Panc1 (cell line): ENCODE measurements at regions not wholly inside any gene's neighbourhood (a gene's known extent, or its start where the extent isn't known, plus 50 kb on each side); places are given as distances from the start of the nearest gene placed in this dataset.

ENCODE experiments used
- ATAC-seq: fragments of 200-7000 bp; cut with Tn5 transposase; 2 replicates; pipeline ENCODE4 v1.9.1; 2020; ENCODE audit warnings: mild to moderate bottlenecking, moderate library complexity
- BruUV-seq: library from RNA; stranded (reverse); fragments of 400-500 nt; replicated peaks from 2 replicates; lab custom pipeline; 2021; lab: Mats Ljungman, UMichigan
- CTCF ChIA-PET: fragments of 300-600 bp; sonication (Branson Sonifier 250); formaldehyde crosslinking; loops from one replicate; lab custom pipeline; 2022; ENCODE audit warnings: antibody characterized with exemption; lab: Charles Lee
- POLR2A ChIA-PET: fragments of 300-600 bp; sonication (Branson Sonifier 250); formaldehyde crosslinking; loops from one replicate; lab custom pipeline; 2022; ENCODE audit warnings: antibody characterized with exemption; lab: Charles Lee
- DNase-seq: peaks from one replicate; pipeline ENCODE4 v3.0.0-alpha.2; 2010; ENCODE audit warnings: low read depth, low spot score
- H3K27ac ChIP-seq: 2 replicates; pipeline ENCODE4 v1.5.1; 2011; ENCODE audit warnings: mild to moderate bottlenecking, low read length, inconsistent platforms
- H3K27me3 ChIP-seq: fragments of 200-500 bp; sonication (Bioruptor generic); 2 replicates; pipeline ENCODE4 v1.6.0; 2014; ENCODE audit warnings: low read length, inconsistent platforms; ENCODE audit not compliant: control insufficient read depth, insufficient read depth
- H3K36me3 ChIP-seq: fragments of 200-500 bp; sonication (Bioruptor generic); 2 replicates; pipeline ENCODE4 v1.5.1; 2014; ENCODE audit warnings: inconsistent platforms, mild to moderate bottlenecking, low read length, moderate library complexity; ENCODE audit not compliant: control insufficient read depth, insufficient read depth
- H3K4me1 ChIP-seq: 2 replicates; pipeline ENCODE4 v1.5.1; 2011; ENCODE audit warnings: inconsistent platforms, mild to moderate bottlenecking, low read length, moderate library complexity; ENCODE audit not compliant: control insufficient read depth, insufficient read depth
- H3K4me3 ChIP-seq, 2 experiments: 2 replicates each; pipeline ENCODE4 v1.5.1; 2011 to 2012; ENCODE audit warnings: low read depth in 2 of 2, low read length in 2 of 2, mild to moderate bottlenecking in 2 of 2, inconsistent platforms in 1 of 2, moderate library complexity in 1 of 2
- H3K9me3 ChIP-seq: fragments of 200-500 bp; sonication (Bioruptor generic); 2 replicates; pipeline ENCODE4 v1.5.1; 2014; ENCODE audit warnings: low read depth, mild to moderate bottlenecking, inconsistent platforms, low read length, moderate library complexity; ENCODE audit not compliant: control insufficient read depth, insufficient read depth
- CTCF ChIP-seq: fragments of 450-650 bp; IDR thresholded peaks from 2 replicates; pipeline ENCODE4 v1.5.1; 2017; ENCODE audit warnings: mild to moderate bottlenecking
- POLR2AphosphoS5 ChIP-seq: IDR thresholded peaks from 2 replicates; pipeline ENCODE4 v1.6.1; 2012; ENCODE audit warnings: mild to moderate bottlenecking, low read depth, low read length, moderate library complexity
- REST ChIP-seq, 2 experiments: IDR thresholded peaks; 2 replicates each; pipeline ENCODE4 v1.6.1; 2011 to 2012; ENCODE audit warnings: low read depth in 2 of 2, control low read depth in 1 of 2, low read length in 1 of 2, mild to moderate bottlenecking in 1 of 2, moderate library complexity in 1 of 2; ENCODE audit not compliant: insufficient read depth in 1 of 2
- SIN3A ChIP-seq: IDR thresholded peaks from 2 replicates; pipeline ENCODE4 v1.6.1; 2012; ENCODE audit warnings: low read depth, mild to moderate bottlenecking, low read length, moderate library complexity, borderline replicate concordance; ENCODE audit not compliant: insufficient read depth
- TCF7L2 ChIP-seq: IDR thresholded peaks from 2 replicates; pipeline ENCODE4 v1.6.1; 2011; ENCODE audit warnings: mild to moderate bottlenecking, low read depth, low read length, inconsistent platforms
- in situ Hi-C: cut with HindIII; loops from 2 replicates; pipeline ENCODE4 v1.10.0; 2016; ENCODE audit warnings: low sequenced_read_pairs, low pct_unique_long_range_greater_than_20kb
- intact Hi-C: fragments of 100-400 bp; cut with micrococcal nuclease; formaldehyde crosslinking; loops from one replicate; pipeline ENCODE4 v1.10.0; 2022; ENCODE audit not compliant: unreplicated experiment

DNA sequence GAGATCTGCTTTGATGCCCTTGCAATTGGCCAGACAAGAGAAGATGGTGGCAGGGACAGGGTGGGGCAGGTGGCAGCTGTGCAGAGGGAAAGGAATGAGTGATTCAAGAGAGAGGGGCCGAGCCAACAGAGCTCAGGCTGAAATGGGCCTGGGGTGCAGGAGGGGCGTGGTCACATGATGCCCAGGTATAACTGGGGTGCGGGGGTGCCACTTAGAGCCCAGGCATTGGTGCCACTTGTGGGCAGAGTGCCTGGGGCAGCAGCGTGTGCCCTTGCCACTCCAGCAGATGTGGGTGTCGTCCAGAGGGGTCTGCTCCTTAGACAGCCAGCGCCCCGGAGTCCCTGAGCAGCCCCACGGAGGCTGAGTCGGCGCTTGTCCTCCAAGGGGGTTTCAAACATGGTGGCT lies 88.7 kb downstream of the PLXNA1 start:
- no peak for TF ChIP-seq REST (IDR thresholded peaks at IDR 0.05; ENCODE audit: insufficient read depth in 1 of 2, low read depth in 2 of 2, low read length in 1 of 2)
- no peak for TF ChIP-seq POLR2AphosphoS5
- TF ChIP-seq SIN3A = no peak
- no peak for TF ChIP-seq TCF7L2
- TF ChIP-seq CTCF = no peak
- no TSS peak for BruUV-seq
- Histone ChIP-seq H3K9me3 (no peaks in the 10 kb centered on the region), H3K36me3 (no peaks in the 10 kb centered on the region), H3K27ac (no peak overlapping the region), H3K27me3 (no peaks in the 10 kb centered on the region), H3K4me3 (no peak overlapping the region), H3K4me1 (peaks cover 4% of the 10 kb centered on the region)
- intact Hi-C loops (no loop called here), in situ Hi-C loops (no loop called here)
- ChIA-PET POLR2A (no interaction called here), CTCF (no interaction called here)
- ATAC-seq (no peak), DNase-seq (no peak)

DNA sequence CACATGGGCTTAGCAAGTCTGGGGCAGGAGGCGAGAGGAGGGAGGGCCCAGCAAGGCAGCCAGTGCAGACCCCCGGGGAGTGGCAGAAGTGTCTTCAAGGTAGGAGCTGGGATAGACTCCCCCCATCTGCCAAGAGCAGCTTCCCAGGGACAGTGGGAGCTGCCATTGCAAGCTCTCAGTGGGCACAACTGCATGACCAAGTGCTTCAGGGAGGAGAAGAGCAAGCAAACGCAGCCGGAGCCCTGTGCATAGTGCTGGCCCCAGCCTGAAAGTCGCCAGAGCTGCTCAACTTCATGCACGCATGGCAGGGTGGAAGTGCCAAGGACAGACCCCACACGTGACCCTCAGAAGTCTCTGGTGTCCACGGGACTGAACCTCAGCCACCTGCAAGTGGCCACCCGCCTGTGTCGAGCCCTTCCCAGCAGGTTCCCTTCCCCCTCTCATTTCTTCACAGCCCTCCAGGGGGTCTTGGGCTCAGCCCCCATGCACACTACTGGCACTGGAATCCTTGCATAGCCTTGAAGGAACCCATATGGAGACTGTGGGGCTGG lies 89.4 kb downstream of the PLXNA1 start:
- CTCF ChIA-PET = no interaction called here
- BruUV-seq = no TSS peak
- POLR2A ChIA-PET = no interaction called here
- intact Hi-C loops = no loop called here
- Histone ChIP-seq H3K27ac (no peak overlapping the region), H3K4me3 (no peak overlapping the region), H3K27me3 (no peaks in the 10 kb centered on the region), H3K4me1 (peaks cover 4% of the 10 kb centered on the region), H3K36me3 (no peaks in the 10 kb centered on the region), H3K9me3 (no peaks in the 10 kb centered on the region)
- DNase-seq (no peak), ATAC-seq (no peak)
- in situ Hi-C loops = no loop called here
- TF ChIP-seq POLR2AphosphoS5 (no peak), CTCF (no peak), TCF7L2 (no peak), SIN3A (no peak), REST (IDR thresholded peaks at IDR 0.05; ENCODE audit: insufficient read depth in 1 of 2, low read depth in 2 of 2, low read length in 1 of 2) (no peak)
